D341Med (cell line): ENCODE measurements at regions not wholly inside any gene's neighbourhood (a gene's known extent, or its start where the extent isn't known, plus 50 kb on each side); places are given as distances from the start of the nearest gene placed in this dataset.

Source experiments
- DNase-seq: peaks from one replicate; pipeline ENCODE4 v3.0.0; 2012; ENCODE audit warnings: low spot score

GRCh38 chr1:219398815-219399396 is 214.0 kb downstream of the ZC3H11B start:
- no peak for DNase-seq

GRCh38 chr1:219397511-219397910 is 215.4 kb downstream of the ZC3H11B start:
- DNase-seq, result no peak

DNA sequence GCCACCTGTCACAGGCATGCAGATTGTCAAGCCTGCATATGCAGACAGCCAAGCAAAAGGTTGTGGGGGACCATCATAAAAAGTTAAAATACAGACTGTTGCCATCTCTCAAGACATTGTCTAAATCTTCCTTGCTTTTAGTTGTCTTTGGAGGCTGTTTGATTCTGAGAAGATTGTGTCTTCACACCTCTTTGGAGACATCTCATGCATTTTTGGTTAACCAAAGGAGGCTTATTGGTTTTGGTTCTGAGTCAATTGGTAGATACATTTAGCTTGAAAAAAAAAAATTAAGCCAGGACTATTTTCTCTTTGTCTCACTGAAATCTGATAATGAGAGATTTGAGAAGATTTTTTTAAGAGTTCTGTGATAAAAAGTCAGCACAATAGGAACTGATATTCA is 217.6 kb downstream of the LYPLAL1 start:
- DNase-seq, result no peak

DNA sequence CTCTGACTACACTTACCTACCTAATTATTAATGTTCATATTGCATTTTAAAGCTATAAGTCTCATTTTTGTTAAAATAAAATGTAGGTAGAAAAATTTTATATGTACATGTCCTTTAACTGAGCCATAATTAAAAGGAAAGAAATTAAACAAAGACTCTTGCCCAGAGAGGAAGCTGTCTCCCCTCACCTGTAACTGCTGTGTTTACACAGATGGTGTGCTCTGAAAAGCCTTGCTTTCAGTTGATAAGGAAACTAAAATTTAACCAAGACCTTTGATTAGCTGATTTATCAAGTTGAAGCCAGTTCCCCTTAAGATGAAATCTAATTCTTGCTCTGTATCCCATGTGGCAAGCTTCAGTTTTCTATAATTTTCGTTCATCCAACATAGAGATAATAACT is 213.5 kb downstream of the LYPLAL1 start:
- DNase-seq, result no peak

GRCh38 chr1:219385787-219386427 is 212.2 kb downstream of the LYPLAL1 start:
- DNase-seq, result peak; percentile 80

DNA sequence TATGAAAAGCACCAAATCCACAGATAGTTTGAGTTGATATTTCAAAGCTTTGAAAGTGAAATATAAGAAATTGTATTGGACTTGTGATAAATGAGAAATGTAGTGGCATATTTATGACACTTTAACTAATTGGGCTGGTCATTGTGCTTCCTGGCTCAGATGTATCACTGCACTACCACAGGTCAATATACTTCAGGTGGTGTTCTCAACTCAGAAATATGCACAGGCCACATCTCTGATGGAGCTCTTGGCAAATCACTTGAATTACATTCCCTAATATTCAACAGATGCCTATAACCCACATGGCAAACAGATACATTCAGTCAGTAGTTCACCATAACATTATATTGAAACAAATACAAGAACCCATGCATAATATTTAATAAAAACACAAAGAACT is 209.6 kb downstream of the LYPLAL1 start:
- DNase-seq, result no peak

- DNase-seq, result no peak
Measured at GRCh38 chr1:219381396-219381795, 207.7 kb downstream of the LYPLAL1 start.

DNA sequence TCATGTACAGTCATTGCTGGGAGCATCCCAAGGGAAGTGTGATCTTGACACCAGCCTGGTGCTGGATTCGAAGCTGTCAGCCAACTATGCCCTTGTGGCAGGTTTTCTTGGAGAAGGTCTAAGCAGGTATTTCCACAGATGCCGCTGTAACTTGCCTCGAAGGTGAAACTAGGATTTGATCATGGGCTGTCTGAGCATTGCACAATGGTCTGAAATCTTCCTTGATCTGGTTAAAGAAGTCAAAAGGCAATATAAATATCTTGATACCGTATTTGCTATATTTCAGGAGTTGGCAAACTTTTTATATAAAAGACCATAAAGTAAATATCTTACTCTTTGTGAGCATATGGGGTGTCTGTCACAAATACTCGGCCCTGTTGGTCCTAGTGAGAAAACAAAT is 206.8 kb downstream of the LYPLAL1 start:
- no peak for DNase-seq

- no peak for DNase-seq
Measured at GRCh38 chr1:219379691-219380090, 206.0 kb downstream of the LYPLAL1 start.

DNA sequence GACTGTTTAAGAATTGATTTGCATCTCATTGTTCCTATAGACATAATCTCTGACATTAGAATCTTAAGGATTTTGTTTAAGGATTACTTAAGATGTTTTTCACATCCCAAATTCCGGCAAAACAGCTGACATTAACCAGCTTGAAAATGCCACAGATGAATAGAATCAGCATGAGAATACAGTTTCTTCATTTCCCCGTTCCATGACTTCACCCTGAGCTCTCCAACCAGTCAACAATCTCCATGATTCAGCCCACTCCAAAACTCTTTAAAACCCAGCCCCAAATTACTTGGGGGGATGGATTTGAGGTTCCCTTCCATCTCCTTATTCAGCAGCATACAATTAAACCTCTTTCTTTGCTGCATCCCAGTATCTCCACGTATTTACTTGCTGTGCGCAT is 201.0 kb downstream of the LYPLAL1 start:
- DNase-seq, result no peak

- no peak for DNase-seq
Measured at GRCh38 chr1:219374046-219374566, 200.4 kb downstream of the LYPLAL1 start.

GRCh38 chr1:219373616-219373935 is 199.9 kb downstream of the LYPLAL1 start:
- no peak for DNase-seq

DNA sequence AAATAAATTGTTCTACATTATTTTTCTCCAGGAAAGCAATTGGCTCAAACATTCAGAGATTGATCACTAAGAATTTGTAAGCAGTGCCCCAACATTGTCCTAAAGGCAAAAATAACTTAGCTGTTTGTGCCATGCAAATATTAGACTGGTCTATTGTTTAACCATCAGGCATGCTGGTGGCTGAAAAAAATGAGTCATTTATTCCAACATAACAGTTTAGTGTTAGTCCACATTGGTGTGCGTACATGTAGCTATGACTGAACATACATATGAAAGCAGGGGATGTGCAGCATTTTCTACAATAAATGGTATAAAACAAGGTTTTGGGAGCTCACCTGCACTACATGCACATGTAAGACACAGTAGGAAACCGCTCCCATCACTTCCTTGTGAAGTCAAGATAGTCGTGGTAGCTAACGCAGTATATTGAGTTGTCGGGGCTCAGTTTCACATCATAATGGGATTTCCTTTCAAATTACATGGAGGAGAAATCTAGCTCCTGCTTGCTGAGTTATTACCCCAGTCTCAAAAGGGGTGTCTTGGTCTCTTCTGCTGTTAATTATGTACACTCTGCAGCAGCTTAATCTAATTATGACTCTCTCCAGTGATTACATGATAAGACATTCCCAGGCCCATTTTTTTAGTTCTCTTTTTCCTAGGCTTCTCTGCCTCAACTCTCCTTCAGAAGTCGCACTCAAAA is 199.4 kb downstream of the LYPLAL1 start:
- no peak for DNase-seq

DNA sequence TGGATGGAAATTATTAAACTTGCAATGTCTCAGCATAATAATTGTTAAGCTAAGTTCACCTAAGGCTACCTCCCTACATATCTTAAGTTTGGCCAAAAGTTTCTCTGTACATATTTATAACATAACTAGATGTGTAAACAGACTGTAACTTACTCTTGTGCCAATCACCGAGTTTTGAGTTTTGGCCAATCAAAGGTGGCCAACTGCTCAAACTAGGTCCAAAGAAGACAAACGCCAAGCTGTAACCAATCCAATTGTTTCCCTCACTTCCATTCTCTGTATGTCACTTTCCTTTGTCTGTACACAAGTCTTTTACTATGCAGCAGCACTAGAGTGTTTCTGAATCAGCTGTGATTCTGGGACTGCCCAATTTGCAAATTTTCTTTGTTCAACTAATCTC is 197.8 kb downstream of the LYPLAL1 start:
- DNase-seq, result no peak

DNA sequence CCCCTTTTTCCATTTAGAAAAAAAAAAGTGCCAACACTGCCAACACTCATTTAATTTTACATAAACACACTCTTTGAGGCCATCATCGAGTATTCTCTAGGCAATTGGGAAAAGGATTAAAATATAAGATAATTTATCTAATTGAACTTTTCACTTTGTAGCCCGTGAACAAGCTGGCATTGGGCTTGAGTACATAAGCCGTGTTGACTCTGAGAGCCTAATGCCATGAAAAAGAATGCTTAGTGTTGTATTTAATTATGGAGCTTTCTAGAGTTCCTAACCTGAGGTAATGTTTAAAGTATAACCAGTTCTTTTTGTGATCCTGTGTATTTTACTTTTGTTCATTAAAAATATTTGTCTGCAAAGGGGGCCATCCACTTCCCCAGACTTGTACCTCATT is 193.8 kb downstream of the LYPLAL1 start:
- DNase-seq, result peak; percentile 57

- DNase-seq, result no peak
Measured at GRCh38 chr1:219365451-219365850, 191.8 kb downstream of the LYPLAL1 start.

- DNase-seq, result no peak
Measured at GRCh38 chr1:219362702-219363101, 189.0 kb downstream of the LYPLAL1 start.

GRCh38 chr1:219359126-219359525 is 185.4 kb downstream of the LYPLAL1 start:
- no peak for DNase-seq

- no peak for DNase-seq
Measured at GRCh38 chr1:219358080-219358479, 184.4 kb downstream of the LYPLAL1 start.

GRCh38 chr1:219354962-219355361 is 181.3 kb downstream of the LYPLAL1 start:
- no peak for DNase-seq

DNA sequence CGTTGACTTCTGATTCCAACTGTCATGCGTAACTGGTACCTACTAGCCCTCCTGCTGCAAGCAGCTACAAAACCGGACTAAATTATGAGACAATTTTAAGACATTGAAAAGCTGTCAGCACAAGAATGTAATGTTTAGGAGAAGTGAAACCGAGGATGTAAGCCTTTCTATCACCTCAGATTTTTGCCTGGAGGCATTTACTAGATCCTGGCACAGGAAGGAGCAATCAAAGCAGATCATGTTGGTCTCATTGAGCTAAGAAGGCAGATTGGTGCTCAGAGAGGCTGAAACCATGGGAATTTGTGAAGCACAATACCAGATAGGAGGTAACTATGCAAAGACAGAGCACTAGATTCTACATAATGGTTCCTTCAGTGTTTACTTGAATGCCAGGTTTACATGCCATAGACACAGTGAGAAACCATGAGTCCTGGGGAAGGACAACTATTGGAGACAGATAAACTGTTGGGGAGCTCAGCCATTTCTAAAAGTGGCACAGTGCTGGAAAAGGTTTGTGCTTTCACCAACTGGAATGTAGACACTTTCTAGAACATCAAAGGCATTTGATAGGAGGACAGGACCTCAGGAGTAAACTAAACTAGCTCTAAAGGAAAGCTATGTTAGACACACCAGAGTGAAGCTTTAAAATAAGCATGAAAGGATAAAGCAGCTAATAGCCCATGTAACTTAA is 179.4 kb downstream of the LYPLAL1 start:
- no peak for DNase-seq

DNA sequence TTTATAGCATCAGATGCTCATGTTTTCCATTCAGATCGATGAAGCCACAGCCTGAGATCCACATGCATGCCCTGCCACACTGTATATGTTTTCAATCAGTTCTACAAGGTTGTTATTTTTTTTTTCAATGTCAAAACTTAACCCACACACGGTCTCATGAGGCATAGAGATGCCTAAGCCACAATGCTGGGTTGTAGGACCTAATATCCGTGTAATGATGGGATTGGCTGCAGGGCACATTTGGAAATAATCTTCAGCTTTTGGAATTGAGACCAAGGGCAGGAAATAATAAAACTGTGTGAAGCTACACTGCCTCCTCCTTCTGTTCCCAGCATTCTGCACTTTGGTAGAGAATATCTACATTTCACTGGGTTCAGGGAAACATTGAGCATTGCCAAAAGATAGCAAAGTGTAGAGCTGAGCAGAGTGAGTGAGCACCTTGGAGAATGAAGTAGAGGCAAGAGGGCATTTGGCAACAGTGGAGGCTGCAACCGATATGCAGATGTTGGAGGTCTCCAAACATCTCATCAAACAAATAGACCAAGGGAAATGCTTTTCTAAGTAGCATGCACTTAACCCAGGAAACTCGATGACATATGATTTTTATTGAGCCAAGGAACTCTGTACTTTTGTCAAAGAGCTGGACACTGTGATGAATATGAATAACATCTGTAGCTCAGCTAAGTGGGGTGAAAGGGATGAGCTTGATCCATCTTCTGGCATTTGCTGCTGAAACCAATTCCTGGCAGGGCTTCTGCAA is 176.7 kb downstream of the LYPLAL1 start:
- DNase-seq, result no peak
